DOHH2 (cell line): ENCODE measurements at regions not wholly inside any gene's neighbourhood (a gene's known extent, or its start where the extent isn't known, plus 50 kb on each side); places are given as distances from the start of the nearest gene placed in this dataset.

Experiments used
- H3F3A ChIP-seq: fragments of 200-600 bp; sonication (generic), shearing (Covaris generic); 2 replicates; pipeline ENCODE4 v1.6.0; 2016; ENCODE audit warnings: antibody characterized with exemption, mild to moderate bottlenecking; ENCODE audit not compliant: control insufficient read depth, insufficient read depth
- H3K27ac ChIP-seq: fragments of 200-600 bp; sonication (generic); 2 replicates; pipeline ENCODE4 v1.5.1; 2014; ENCODE audit warnings: low read depth, mild to moderate bottlenecking, low read length, moderate library complexity
- H3K27me3 ChIP-seq: fragments of 200-600 bp; sonication (generic); 2 replicates; pipeline ENCODE4 v1.6.1; 2014; ENCODE audit warnings: mild to moderate bottlenecking, low read length, mixed read lengths; ENCODE audit not compliant: control insufficient read depth
- H3K36me3 ChIP-seq: fragments of 200-600 bp; sonication (generic); 2 replicates; pipeline ENCODE4 v1.6.1; 2014; ENCODE audit warnings: mild to moderate bottlenecking, low read length, moderate library complexity, mixed read lengths; ENCODE audit not compliant: control insufficient read depth
- H3K4me1 ChIP-seq: fragments of 200-600 bp; sonication (generic); 2 replicates; pipeline ENCODE4 v1.6.1; 2014; ENCODE audit warnings: mild to moderate bottlenecking, low read length, mixed read lengths; ENCODE audit not compliant: control insufficient read depth
- H3K4me2 ChIP-seq: fragments of 200-600 bp; sonication (generic); 2 replicates; pipeline ENCODE4 v1.6.0; 2014; ENCODE audit warnings: mild to moderate bottlenecking, low read length, moderate library complexity
- H3K4me3 ChIP-seq: fragments of 200-600 bp; sonication (generic); 2 replicates; pipeline ENCODE4 v1.5.1; 2014; ENCODE audit warnings: mild to moderate bottlenecking, low read length, mixed read lengths
- H3K79me2 ChIP-seq: fragments of 200-600 bp; sonication (generic); 2 replicates; pipeline ENCODE4 v1.6.1; 2014; ENCODE audit warnings: mild to moderate bottlenecking, low read length, mixed read lengths; ENCODE audit not compliant: control insufficient read depth
- H3K9me2 ChIP-seq: fragments of 200-600 bp; sonication (generic); replicated peaks from 2 replicates; pipeline ENCODE4 v1.6.1; 2014; ENCODE audit warnings: mild to moderate bottlenecking, low read length, mixed read lengths; ENCODE audit not compliant: control insufficient read depth
- H3K9me3 ChIP-seq: fragments of 200-600 bp; sonication (generic); 2 replicates; pipeline ENCODE4 v1.6.1; 2014; ENCODE audit warnings: antibody characterized with exemption, low read length, mixed read lengths; ENCODE audit not compliant: control insufficient read depth, insufficient read depth
- H4K20me1 ChIP-seq: fragments of 200-600 bp; sonication (generic); 2 replicates; pipeline ENCODE4 v1.6.0; 2014; ENCODE audit warnings: low read depth, mild to moderate bottlenecking, antibody characterized with exemption, low read length, moderate library complexity; ENCODE audit not compliant: control insufficient read depth, insufficient read depth
- CTCF ChIP-seq: fragments of 200-600 bp; sonication (generic); IDR thresholded peaks from one replicate; pipeline ENCODE4 v1.5.1; 2014; ENCODE audit warnings: antibody characterized with exemption, mild to moderate bottlenecking, low read depth, low read length; ENCODE audit not compliant: poor library complexity, severe bottlenecking
- EZH2phosphoT487 ChIP-seq: fragments of 200-600 bp; sonication (generic); IDR thresholded peaks from 2 replicates; pipeline ENCODE4 v1.6.1; 2017; ENCODE audit warnings: borderline replicate concordance, mild to moderate bottlenecking, antibody characterized with exemption, low read length, moderate library complexity, mixed read lengths

GRCh38 chr2:140128909-140129308, 1348.7 kb upstream of the NXPH2 start:
- H3K27ac ChIP-seq, result no peak overlapping the region
- H3K4me1 ChIP-seq, result no peaks in the 10 kb centered on the region
- no peaks in the 10 kb centered on the region for H3K27me3 ChIP-seq
- no peak for TF ChIP-seq EZH2phosphoT487
- no peak for TF ChIP-seq CTCF
- no peaks in the 10 kb centered on the region for H3K36me3 ChIP-seq
- no peaks in the 10 kb centered on the region for H4K20me1 ChIP-seq
- H3K9me3 ChIP-seq, result no peaks in the 10 kb centered on the region
- no peak overlapping the region for H3K4me2 ChIP-seq
- no peaks in the 10 kb centered on the region for H3K9me2 ChIP-seq
- no peaks in the 10 kb centered on the region for H3F3A ChIP-seq
- H3K4me3 ChIP-seq, result no peak overlapping the region
- H3K79me2 ChIP-seq, result no peaks in the 10 kb centered on the region

GRCh38 chr2:140122001-140122400, 1341.8 kb upstream of the NXPH2 start:
- H3K9me3 ChIP-seq, result no peaks in the 10 kb centered on the region
- H3K4me1 ChIP-seq, result no peaks in the 10 kb centered on the region
- no peaks in the 10 kb centered on the region for H3F3A ChIP-seq
- no peaks in the 10 kb centered on the region for H3K36me3 ChIP-seq
- no peaks in the 10 kb centered on the region for H3K9me2 ChIP-seq
- H3K4me2 ChIP-seq, result no peak overlapping the region
- H4K20me1 ChIP-seq, result no peaks in the 10 kb centered on the region
- no peak overlapping the region for H3K27ac ChIP-seq
- no peaks in the 10 kb centered on the region for H3K27me3 ChIP-seq
- no peak overlapping the region for H3K4me3 ChIP-seq
- no peak for TF ChIP-seq CTCF
- TF ChIP-seq EZH2phosphoT487, result no peak
- H3K79me2 ChIP-seq, result no peaks in the 10 kb centered on the region

GRCh38 chr2:140117386-140117785, 1337.2 kb upstream of the NXPH2 start:
- H3K27ac ChIP-seq, result no peak overlapping the region
- no peaks in the 10 kb centered on the region for H3K4me1 ChIP-seq
- H3K4me3 ChIP-seq, result no peak overlapping the region
- no peaks in the 10 kb centered on the region for H3K9me2 ChIP-seq
- H3F3A ChIP-seq, result no peaks in the 10 kb centered on the region
- no peaks in the 10 kb centered on the region for H3K27me3 ChIP-seq
- no peak overlapping the region for H3K4me2 ChIP-seq
- no peaks in the 10 kb centered on the region for H3K79me2 ChIP-seq
- no peaks in the 10 kb centered on the region for H4K20me1 ChIP-seq
- no peaks in the 10 kb centered on the region for H3K9me3 ChIP-seq
- H3K36me3 ChIP-seq, result no peaks in the 10 kb centered on the region
- TF ChIP-seq CTCF, result no peak
